ENCODE measurements at regions not wholly inside any gene's neighbourhood (a gene's known extent, or its start where the extent isn't known, plus 50 kb on each side); places are given as distances from the start of the nearest gene placed in this dataset.

DNA sequence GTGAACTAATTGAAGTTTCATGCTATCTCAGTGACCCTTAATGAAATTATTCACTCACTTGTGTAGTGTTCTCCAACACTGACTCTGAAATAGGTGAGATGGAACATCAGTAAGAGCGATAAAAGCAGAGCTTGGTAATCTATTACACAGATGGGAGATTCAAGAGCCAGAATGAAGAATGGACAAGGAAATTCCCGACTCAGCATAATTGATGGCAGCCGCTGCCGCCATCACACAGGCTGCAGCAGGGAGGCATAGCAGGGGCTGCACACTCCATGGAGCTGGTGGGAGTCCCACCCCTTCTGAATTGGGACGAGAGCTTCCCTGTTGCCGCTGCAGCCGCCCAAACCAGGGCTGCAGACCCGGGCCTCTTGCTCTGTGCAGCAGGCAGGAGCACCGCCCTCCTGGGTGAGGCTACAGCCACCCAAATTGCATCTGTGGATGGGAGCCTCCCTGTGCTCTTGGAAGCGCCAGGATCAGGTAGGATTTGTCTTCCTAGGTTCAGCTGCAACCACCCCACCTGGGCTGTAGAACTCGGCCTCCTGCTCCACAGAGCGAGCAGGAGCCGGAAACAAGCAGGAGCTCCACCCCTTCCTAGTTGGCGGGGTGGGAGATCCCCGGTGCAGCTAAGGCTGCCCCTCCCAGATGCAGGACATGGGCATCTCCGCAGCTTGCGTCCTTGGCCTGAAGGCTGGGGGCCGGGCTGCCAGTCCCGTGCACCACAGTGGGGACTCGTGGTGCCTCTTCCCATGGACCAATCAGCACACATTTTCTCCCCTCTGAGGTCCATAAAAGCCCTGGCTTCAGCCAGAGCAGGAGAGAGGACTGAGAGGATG is 535.1 kb upstream of the LUZP2 start:
- TF ChIP-seq CTCF (IDR thresholded peaks at IDR 0.05) (no peak), POLR2A (IDR thresholded peaks at IDR 0.05) (no peak)
